Keratinocyte (primary cell): ENCODE measurements at regions not wholly inside any gene's neighbourhood (a gene's known extent, or its start where the extent isn't known, plus 50 kb on each side); places are given as distances from the start of the nearest gene placed in this dataset.

ENCODE experiments used
- DNase-seq: peaks from one replicate; pipeline ENCODE4 v3.0.0-alpha.2; 2011; ENCODE audit warnings: low read depth, missing footprints, low spot score
- FAIRE-seq: peaks from 2 replicates; lab custom pipeline; 2011; peaks lifted over from hg19 to GRCh38; lab: Jason Lieb, UNC
- H2AFZ ChIP-seq: 2 replicates; pipeline ENCODE4 v1.6.0; 2012; ENCODE audit warnings: low read length, control low read depth, inconsistent platforms; ENCODE audit not compliant: control insufficient read depth
- H3K27ac ChIP-seq: 2 replicates; pipeline ENCODE4 v1.5.1; 2011; ENCODE audit warnings: low read length; ENCODE audit not compliant: control insufficient read depth, insufficient read depth
- H3K27me3 ChIP-seq: 3 replicates; pipeline ENCODE4 v1.6.0; 2011; ENCODE audit warnings: low read length; ENCODE audit not compliant: control insufficient read depth, insufficient read depth; ENCODE audit errors: extremely low read depth
- H3K36me3 ChIP-seq, 2 experiments: 2 replicates in 1 of 2; 3 replicates in 1 of 2; pipeline ENCODE4 v1.5.1; 2011; ENCODE audit warnings: low read length in 2 of 2, mild to moderate bottlenecking in 1 of 2; ENCODE audit not compliant: control insufficient read depth in 2 of 2, insufficient read depth in 2 of 2; ENCODE audit errors: extremely low read depth in 1 of 2
- H3K4me1 ChIP-seq: 3 replicates; pipeline ENCODE4 v1.5.1; 2011; ENCODE audit warnings: low read length; ENCODE audit not compliant: control insufficient read depth, insufficient read depth; ENCODE audit errors: extremely low read depth
- H3K4me2 ChIP-seq: 3 replicates; pipeline ENCODE4 v1.6.0; 2011; ENCODE audit warnings: low read depth, low read length; ENCODE audit not compliant: control insufficient read depth, insufficient read depth; ENCODE audit errors: extremely low read depth
- H3K4me3 ChIP-seq, 3 experiments: fragments of 200-600 bp in 1 of 3; sonication (generic) in 1 of 3; 2 replicates in 2 of 3; 3 replicates in 1 of 3; pipeline ENCODE4 v1.5.1; 2011 to 2016; ENCODE audit warnings: low read length in 3 of 3, mild to moderate bottlenecking in 3 of 3, control low read depth in 2 of 3, inconsistent platforms in 1 of 3, low read depth in 1 of 3, mixed read lengths in 1 of 3, mixed run types in 1 of 3, moderate library complexity in 1 of 3; ENCODE audit not compliant: control insufficient read depth in 2 of 3, insufficient read depth in 2 of 3; ENCODE audit errors: extremely low read depth in 1 of 3
- H3K79me2 ChIP-seq: 2 replicates; pipeline ENCODE4 v1.6.0; 2012; ENCODE audit warnings: low read length; ENCODE audit not compliant: control insufficient read depth, insufficient read depth
- H3K9ac ChIP-seq: 3 replicates; pipeline ENCODE4 v1.6.0; 2011; ENCODE audit warnings: low read length; ENCODE audit not compliant: control insufficient read depth, insufficient read depth; ENCODE audit errors: extremely low read depth
- H3K9me1 ChIP-seq: 3 replicates; pipeline ENCODE4 v1.6.0; 2011; ENCODE audit warnings: low read length; ENCODE audit not compliant: control insufficient read depth, insufficient read depth; ENCODE audit errors: extremely low read depth
- H3K9me3 ChIP-seq: 2 replicates; pipeline ENCODE4 v1.5.1; 2012; ENCODE audit warnings: low read depth, low read length; ENCODE audit not compliant: control insufficient read depth
- H4K20me1 ChIP-seq: 3 replicates; pipeline ENCODE4 v1.6.0; 2011; ENCODE audit warnings: low read length; ENCODE audit not compliant: control insufficient read depth, insufficient read depth; ENCODE audit errors: extremely low read depth
- CTCF ChIP-seq, 3 experiments: IDR thresholded peaks in 1 of 3; conservative IDR thresholded peaks in 1 of 3; optimal IDR thresholded peaks in 1 of 3; 2 replicates in 2 of 3; 3 replicates in 1 of 3; pipeline versions ENCODE3 to v1.5.1; 2011; ENCODE audit warnings: low read length in 3 of 3, mild to moderate bottlenecking in 3 of 3, moderate library complexity in 2 of 3, control low read depth in 1 of 3, inconsistent platforms in 1 of 3; ENCODE audit not compliant: insufficient read depth in 2 of 3; ENCODE audit errors: extremely low read depth in 1 of 3
- EZH2 ChIP-seq: IDR thresholded peaks from one replicate; pipeline ENCODE4 v1.6.1; 2012; ENCODE audit warnings: inconsistent platforms, mild to moderate bottlenecking, low read length, moderate library complexity
- dilution Hi-C: fragments of 300-500 bp; cut with MboI; formaldehyde crosslinking; loops from one replicate; pipeline ENCODE4 v1.7.0; 2020; ENCODE audit warnings: low sequenced_read_pairs; ENCODE audit not compliant: extremely low pct_ligation_motif_present

DNA sequence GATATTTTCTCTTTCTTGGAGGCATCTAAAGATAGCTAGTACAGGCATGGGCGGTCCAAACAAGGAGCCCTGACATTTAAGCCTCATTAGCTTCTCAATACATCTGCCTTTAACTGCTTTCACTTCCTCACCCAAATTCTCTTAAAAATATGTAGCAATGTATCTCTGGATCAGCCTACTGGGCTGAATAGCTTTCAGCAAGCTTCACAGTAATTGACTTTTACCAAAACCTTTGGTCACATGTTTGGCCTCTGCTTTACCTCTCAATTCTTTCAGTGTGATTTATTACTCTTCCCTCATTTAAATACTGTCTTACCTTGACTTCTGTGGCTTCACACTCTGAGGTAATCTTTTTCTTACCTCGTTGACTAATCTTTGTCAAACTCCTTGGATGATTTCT, 1618.1 kb downstream of the GRIK2 start:
- H4K20me1 ChIP-seq = no peaks in the 10 kb centered on the region
- no peak overlapping the region for H3K4me3 ChIP-seq
- FAIRE-seq (no peak), DNase-seq (no peak)
- no peaks in the 10 kb centered on the region for H3K27me3 ChIP-seq
- H3K79me2 ChIP-seq = no peaks in the 10 kb centered on the region
- no peaks in the 10 kb centered on the region for H3K9me3 ChIP-seq
- H3K9me1 ChIP-seq = no peaks in the 10 kb centered on the region
- dilution Hi-C loops = no loop called here
- no peak for TF ChIP-seq CTCF (optimal IDR thresholded peaks at IDR 0.05 in 1 of 3, IDR thresholded peaks at IDR 0.05 in 1 of 3, conservative IDR thresholded peaks at IDR 0.05 in 1 of 3; ENCODE audit: extremely low read depth in 1 of 3, insufficient read depth in 2 of 3, low read length in 3 of 3)
- TF ChIP-seq EZH2 = no peak
- H3K4me2 ChIP-seq = no peak overlapping the region
- H2AFZ ChIP-seq = no peak overlapping the region
- H3K4me1 ChIP-seq = no peaks in the 10 kb centered on the region
- no peaks in the 10 kb centered on the region for H3K36me3 ChIP-seq
- H3K9ac ChIP-seq = no peak overlapping the region
- H3K27ac ChIP-seq = no peak overlapping the region

DNA sequence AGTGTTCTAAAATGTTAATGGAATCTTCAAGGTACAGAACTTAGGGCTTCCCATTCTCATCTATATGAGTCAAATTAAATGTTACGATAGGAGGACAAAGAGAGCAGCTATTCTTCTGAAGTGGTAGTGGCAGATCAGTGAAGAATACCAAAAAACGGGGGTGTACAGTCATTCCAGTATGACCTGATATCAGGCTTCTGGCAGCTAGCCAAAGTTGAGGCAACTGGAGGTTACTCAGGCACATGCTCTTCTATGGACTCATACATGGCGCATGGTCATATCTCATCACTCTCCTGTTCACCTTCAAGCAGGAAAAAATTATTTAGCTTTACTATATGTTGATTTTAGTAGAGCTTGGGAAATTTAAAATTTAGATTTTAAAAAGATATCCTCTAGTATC, 1608.8 kb downstream of the GRIK2 start:
- dilution Hi-C loops = no loop called here
- Histone ChIP-seq H3K27me3 (no peaks in the 10 kb centered on the region), H3K79me2 (no peaks in the 10 kb centered on the region), H3K4me2 (no peak overlapping the region), H4K20me1 (no peaks in the 10 kb centered on the region), H3K9me1 (no peaks in the 10 kb centered on the region), H2AFZ (no peak overlapping the region), H3K36me3 (no peaks in the 10 kb centered on the region), H3K27ac (no peak overlapping the region), H3K4me3 (no peak overlapping the region), H3K4me1 (no peaks in the 10 kb centered on the region), H3K9me3 (no peaks in the 10 kb centered on the region), H3K9ac (no peak overlapping the region)
- TF ChIP-seq CTCF (optimal IDR thresholded peaks at IDR 0.05 in 1 of 3, IDR thresholded peaks at IDR 0.05 in 1 of 3, conservative IDR thresholded peaks at IDR 0.05 in 1 of 3; ENCODE audit: extremely low read depth in 1 of 3, insufficient read depth in 2 of 3, low read length in 3 of 3) (no peak), EZH2 (no peak)
- FAIRE-seq = no peak
- no peak for DNase-seq
